GM18909 (cell line): ENCODE measurements at regions not wholly inside any gene's neighbourhood (a gene's known extent, or its start where the extent isn't known, plus 50 kb on each side); places are given as distances from the start of the nearest gene placed in this dataset.

Experiments
- ATAC-seq: cut with Tn5 transposase; IDR thresholded peaks from one replicate; pipeline ENCODE4 v1.9.1; 2021; ENCODE audit warnings: mild to moderate bottlenecking; ENCODE audit not compliant: unreplicated experiment, poor library complexity

- ATAC-seq, result no peak
These were observed 360.6 kb downstream of the ZNF521 start for GRCh38 chr18:24991141-24992060.

GRCh38 chr18:24992491-24992890 lies 359.5 kb downstream of the ZNF521 start:
- no peak for ATAC-seq

GRCh38 chr18:24993628-24994027 lies 358.3 kb downstream of the ZNF521 start:
- no peak for ATAC-seq

GRCh38 chr18:24995056-24995455 lies 356.9 kb downstream of the ZNF521 start:
- no peak for ATAC-seq

- ATAC-seq, result no peak
These were observed 356.2 kb downstream of the ZNF521 start for GRCh38 chr18:24995755-24996154.

- no peak for ATAC-seq
These were observed 352.2 kb downstream of the ZNF521 start for GRCh38 chr18:24999650-25000267.

GRCh38 chr18:25001803-25002202 lies 350.2 kb downstream of the ZNF521 start:
- ATAC-seq, result no peak

- ATAC-seq, result no peak
These were observed 346.2 kb downstream of the ZNF521 start for GRCh38 chr18:25005541-25006403.

GRCh38 chr18:25010623-25011374 lies 341.2 kb downstream of the ZNF521 start:
- no peak for ATAC-seq
